ENCODE measurements at regions not wholly inside any gene's neighbourhood (a gene's known extent, or its start where the extent isn't known, plus 50 kb on each side); places are given as distances from the start of the nearest gene placed in this dataset.

GRCh38 chr20:58136149-58136484 is 92.3 kb downstream of the ANKRD60 start:
- TF ChIP-seq POLR2A (IDR thresholded peaks at IDR 0.05) (no peak), CTCF (IDR thresholded peaks at IDR 0.05) (no peak)

All from uterus (tissue), 2 donors.